Upper lobe of right lung (tissue), 1 donor: ENCODE measurements at regions not wholly inside any gene's neighbourhood (a gene's known extent, or its start where the extent isn't known, plus 50 kb on each side); places are given as distances from the start of the nearest gene placed in this dataset.

ENCODE experiments used
- ATAC-seq: fragments of 200-7000 bp; cut with Tn5 transposase; one replicate; pipeline ENCODE4 v1.9.1; 2020; ENCODE audit warnings: mild to moderate bottlenecking, moderate library complexity
- DNase-seq: peaks from one replicate; pipeline ENCODE4 v3.0.0-alpha.2; 2020
- H3K27ac ChIP-seq: fragments of 200-600 bp; one replicate; pipeline ENCODE4 v1.8.0; 2022
- H3K27me3 ChIP-seq: fragments of 200-600 bp; one replicate; pipeline ENCODE4 v1.8.0; 2022; ENCODE audit warnings: mild to moderate bottlenecking
- H3K36me3 ChIP-seq: fragments of 200-600 bp; one replicate; pipeline ENCODE4 v1.8.0; 2022
- H3K4me1 ChIP-seq: fragments of 200-600 bp; one replicate; pipeline ENCODE4 v1.8.0; 2022
- H3K4me3 ChIP-seq: fragments of 200-600 bp; one replicate; pipeline ENCODE4 v1.8.0; 2022; ENCODE audit warnings: mild to moderate bottlenecking
- H3K9me3 ChIP-seq: fragments of 200-600 bp; one replicate; pipeline ENCODE4 v1.8.0; 2022
- intact Hi-C: fragments of 100-400 bp; cut with DNase I; formaldehyde crosslinking; loops from one replicate; pipeline ENCODE4 v1.11.0; 2022
- TF ChIP-seq, protein P1 (sequence below): fragments of 200-600 bp; IDR thresholded peaks from one replicate; pipeline ENCODE4 v1.8.0; 2022; ENCODE audit warnings: antibody characterized with exemption
- donor health status: DM: no; HTN: yes; CAD: no; lungs with severe emphysema.

- H3K4me1 ChIP-seq = peaks cover 5% of the 10 kb centered on the region
- H3K36me3 ChIP-seq = no peaks in the 10 kb centered on the region
- H3K4me3 ChIP-seq = no peak overlapping the region
- TF ChIP-seq, protein P1, sequence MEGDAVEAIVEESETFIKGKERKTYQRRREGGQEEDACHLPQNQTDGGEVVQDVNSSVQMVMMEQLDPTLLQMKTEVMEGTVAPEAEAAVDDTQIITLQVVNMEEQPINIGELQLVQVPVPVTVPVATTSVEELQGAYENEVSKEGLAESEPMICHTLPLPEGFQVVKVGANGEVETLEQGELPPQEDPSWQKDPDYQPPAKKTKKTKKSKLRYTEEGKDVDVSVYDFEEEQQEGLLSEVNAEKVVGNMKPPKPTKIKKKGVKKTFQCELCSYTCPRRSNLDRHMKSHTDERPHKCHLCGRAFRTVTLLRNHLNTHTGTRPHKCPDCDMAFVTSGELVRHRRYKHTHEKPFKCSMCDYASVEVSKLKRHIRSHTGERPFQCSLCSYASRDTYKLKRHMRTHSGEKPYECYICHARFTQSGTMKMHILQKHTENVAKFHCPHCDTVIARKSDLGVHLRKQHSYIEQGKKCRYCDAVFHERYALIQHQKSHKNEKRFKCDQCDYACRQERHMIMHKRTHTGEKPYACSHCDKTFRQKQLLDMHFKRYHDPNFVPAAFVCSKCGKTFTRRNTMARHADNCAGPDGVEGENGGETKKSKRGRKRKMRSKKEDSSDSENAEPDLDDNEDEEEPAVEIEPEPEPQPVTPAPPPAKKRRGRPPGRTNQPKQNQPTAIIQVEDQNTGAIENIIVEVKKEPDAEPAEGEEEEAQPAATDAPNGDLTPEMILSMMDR = no peak
- DNase-seq = no peak
- H3K9me3 ChIP-seq = no peaks in the 10 kb centered on the region
- intact Hi-C loops = no loop called here
- ATAC-seq = no peak
- no peak overlapping the region for H3K27ac ChIP-seq
- H3K27me3 ChIP-seq = no peaks in the 10 kb centered on the region
These were observed 302.6 kb downstream of the SPRY2 start for GRCh38 chr13:80038371-80038770.

DNA sequence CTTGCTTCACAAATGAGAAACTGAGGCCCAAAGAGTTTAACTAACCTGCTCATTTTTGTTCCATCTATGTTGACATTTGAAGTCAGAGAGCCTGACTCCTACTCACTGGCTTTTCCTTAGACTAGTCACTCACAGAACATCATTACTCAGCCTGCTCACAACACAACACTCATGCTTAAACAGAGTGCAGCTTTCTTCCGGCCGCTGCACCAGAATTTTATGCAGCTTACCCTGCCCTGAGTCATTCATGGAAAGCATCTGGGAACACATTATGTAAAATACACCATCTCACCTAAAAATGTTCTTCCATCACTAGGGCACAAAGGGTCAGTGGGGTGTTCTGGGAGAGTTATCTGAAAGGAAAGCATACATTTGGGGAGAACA is 303.4 kb downstream of the SPRY2 start:
- Histone ChIP-seq H3K4me1 (peaks cover 5% of the 10 kb centered on the region), H3K27me3 (no peaks in the 10 kb centered on the region), H3K9me3 (no peaks in the 10 kb centered on the region), H3K4me3 (no peak overlapping the region), H3K36me3 (no peaks in the 10 kb centered on the region), H3K27ac (peak overlapping the region; percentile 49)
- ATAC-seq (peak; percentile 48), DNase-seq (no peak)
- TF ChIP-seq, protein P1 = no peak
- intact Hi-C loops = no loop called here

GRCh38 chr13:80036845-80037504 is 304.0 kb downstream of the SPRY2 start:
- Histone ChIP-seq H3K27me3 (no peaks in the 10 kb centered on the region), H3K9me3 (no peaks in the 10 kb centered on the region), H3K4me1 (peaks cover 5% of the 10 kb centered on the region), H3K36me3 (no peaks in the 10 kb centered on the region), H3K27ac (peak overlapping the region; percentile 49), H3K4me3 (no peak overlapping the region)
- TF ChIP-seq, protein P1 = no peak
- DNase-seq (no peak), ATAC-seq (peak; percentile 83)
- intact Hi-C loops = no loop called here

DNA sequence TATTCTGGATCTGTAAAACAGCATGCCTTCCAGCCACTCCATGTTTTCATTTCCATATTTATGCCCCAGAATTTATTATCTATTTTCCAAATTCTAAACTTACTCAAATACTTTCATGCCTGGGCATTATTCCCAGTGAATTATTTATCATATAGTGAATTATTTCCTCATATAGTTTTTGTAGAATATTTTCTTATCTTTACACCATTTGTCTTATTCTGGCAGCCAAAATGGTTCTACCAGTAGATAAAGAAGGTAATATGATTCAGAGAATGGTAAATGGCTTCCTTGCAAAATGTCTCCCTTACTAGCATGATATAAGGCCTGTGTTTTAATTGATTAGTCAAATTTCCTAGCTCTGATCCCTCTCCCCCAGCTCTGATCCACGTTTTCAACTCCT is 305.8 kb downstream of the SPRY2 start:
- no peaks in the 10 kb centered on the region for H3K9me3 ChIP-seq

GRCh38 chr13:80033951-80034350 is 307.0 kb downstream of the SPRY2 start:
- ATAC-seq = no peak
- Histone ChIP-seq H3K4me3 (no peak overlapping the region), H3K27ac (no peak overlapping the region), H3K4me1 (peaks cover 4% of the 10 kb centered on the region), H3K27me3 (no peaks in the 10 kb centered on the region), H3K9me3 (no peaks in the 10 kb centered on the region), H3K36me3 (no peaks in the 10 kb centered on the region)
- intact Hi-C loops = no loop called here
- DNase-seq = no peak
- TF ChIP-seq, protein P1 = no peak

More for the DNA sequence above, 305.8 kb downstream of the SPRY2 start:
- Histone ChIP-seq H3K27ac (no peak overlapping the region), H3K4me1 (peaks cover 4% of the 10 kb centered on the region), H3K36me3 (no peaks in the 10 kb centered on the region), H3K4me3 (no peak overlapping the region), H3K27me3 (no peaks in the 10 kb centered on the region)
- intact Hi-C loops = no loop called here
- TF ChIP-seq, protein P1 = no peak
- DNase-seq = no peak
- ATAC-seq = no peak

GRCh38 chr13:80033286-80033685 is 307.6 kb downstream of the SPRY2 start:
- DNase-seq = no peak
- H3K4me3 ChIP-seq = no peak overlapping the region
- TF ChIP-seq, protein P1 = no peak
- no peak overlapping the region for H3K27ac ChIP-seq
- H3K27me3 ChIP-seq = no peaks in the 10 kb centered on the region
- no peak for ATAC-seq
- H3K36me3 ChIP-seq = no peaks in the 10 kb centered on the region
- H3K4me1 ChIP-seq = peaks cover 4% of the 10 kb centered on the region
- intact Hi-C loops = no loop called here
- H3K9me3 ChIP-seq = no peaks in the 10 kb centered on the region
